ENCODE measurements at regions not wholly inside any gene's neighbourhood (a gene's known extent, or its start where the extent isn't known, plus 50 kb on each side); places are given as distances from the start of the nearest gene placed in this dataset. TPM values are rescaled to one million over a fixed set of nuclear protein-coding genes. Genes with fewer than 3 reads are reported as not detected.

DNA sequence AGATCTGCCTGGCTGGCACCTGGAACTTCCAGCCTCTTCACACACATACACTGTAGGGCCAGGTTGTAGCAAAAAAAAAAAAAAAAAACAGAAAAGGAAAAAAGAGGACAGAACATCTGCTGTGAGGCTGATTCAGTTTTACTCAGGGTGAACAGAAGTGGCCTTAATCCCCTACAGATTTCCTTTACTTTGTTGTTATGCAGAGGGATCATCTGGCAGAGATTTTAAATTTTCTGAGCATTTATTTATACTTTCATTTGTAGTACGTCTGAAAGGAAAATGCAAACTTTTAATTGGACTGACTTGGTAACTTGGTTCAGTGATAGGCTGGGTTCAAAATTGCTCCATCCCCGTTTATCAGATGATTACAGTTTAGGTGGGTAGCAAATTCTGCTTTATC, 50.8 kb upstream of the PRICKLE1 start:
- no peak overlapping the region for H3K4me3 Mint-ChIP-seq
- no peak overlapping the region for H2AFZ ChIP-seq (ENCODE audit: insufficient read depth, low read depth, low read length, poor library complexity, severe bottlenecking)
- peaks cover 0 to 13% (median 3%) of the 10 kb centered on the region in 7 donors for H3K9me3 Mint-ChIP-seq
- H3K4me1 ChIP-seq (ENCODE audit: control insufficient read depth in 1 of 2, insufficient read depth in 2 of 2, low read length in 2 of 2) = no peaks in the 10 kb centered on the region
- no peaks in the 10 kb centered on the region for H3K79me2 ChIP-seq (ENCODE audit: insufficient read depth, low read length)
- no peaks in the 10 kb centered on the region for H3K36me3 Mint-ChIP-seq
- no peaks in the 10 kb centered on the region for H3K27me3 ChIP-seq (ENCODE audit: control insufficient read depth in 2 of 2, insufficient read depth in 2 of 2, low read length in 2 of 2)
- TF ChIP-seq, protein P1, sequence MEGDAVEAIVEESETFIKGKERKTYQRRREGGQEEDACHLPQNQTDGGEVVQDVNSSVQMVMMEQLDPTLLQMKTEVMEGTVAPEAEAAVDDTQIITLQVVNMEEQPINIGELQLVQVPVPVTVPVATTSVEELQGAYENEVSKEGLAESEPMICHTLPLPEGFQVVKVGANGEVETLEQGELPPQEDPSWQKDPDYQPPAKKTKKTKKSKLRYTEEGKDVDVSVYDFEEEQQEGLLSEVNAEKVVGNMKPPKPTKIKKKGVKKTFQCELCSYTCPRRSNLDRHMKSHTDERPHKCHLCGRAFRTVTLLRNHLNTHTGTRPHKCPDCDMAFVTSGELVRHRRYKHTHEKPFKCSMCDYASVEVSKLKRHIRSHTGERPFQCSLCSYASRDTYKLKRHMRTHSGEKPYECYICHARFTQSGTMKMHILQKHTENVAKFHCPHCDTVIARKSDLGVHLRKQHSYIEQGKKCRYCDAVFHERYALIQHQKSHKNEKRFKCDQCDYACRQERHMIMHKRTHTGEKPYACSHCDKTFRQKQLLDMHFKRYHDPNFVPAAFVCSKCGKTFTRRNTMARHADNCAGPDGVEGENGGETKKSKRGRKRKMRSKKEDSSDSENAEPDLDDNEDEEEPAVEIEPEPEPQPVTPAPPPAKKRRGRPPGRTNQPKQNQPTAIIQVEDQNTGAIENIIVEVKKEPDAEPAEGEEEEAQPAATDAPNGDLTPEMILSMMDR (IDR thresholded peaks at IDR 0.05) = no peak
- H3K9ac ChIP-seq (ENCODE audit: insufficient read depth, low read length, poor library complexity, severe bottlenecking) = no peak overlapping the region
- H3K27ac ChIP-seq (ENCODE audit: low read depth in 1 of 2, low read length in 2 of 2) = no peak overlapping the region
- WGBS (ENCODE audit: insufficient coverage) = no CpG with 5 or more reads among the region's 2 CpGs
- H3K27me3 Mint-ChIP-seq (ENCODE audit: low read depth in 3 of 3) = peaks cover 0 to 2% (median 0%) of the 10 kb centered on the region in 3 donors
- H3K27ac Mint-ChIP-seq = no peak overlapping the region
- no peaks in the 10 kb centered on the region for H3K36me3 ChIP-seq (replicated peaks in 1 of 2; ENCODE audit: control insufficient read depth in 1 of 2, insufficient read depth in 2 of 2, low read length in 2 of 2)
- H4K20me1 ChIP-seq (ENCODE audit: insufficient read depth, low read length) = no peaks in the 10 kb centered on the region
- no peaks in the 10 kb centered on the region for H3K9me3 ChIP-seq (replicated peaks in 1 of 2; ENCODE audit: control insufficient read depth in 1 of 2, insufficient read depth in 1 of 2, low read length in 2 of 2)
- DNase-seq = no peak
- peaks cover 3% of the 10 kb centered on the region for H3K4me1 Mint-ChIP-seq
- H3K4me2 ChIP-seq (replicated peaks; ENCODE audit: extremely low read depth, low read length, poor library complexity, severe bottlenecking) = no peak overlapping the region
- intact Hi-C loops (cut with micrococcal nuclease) = no loop called here
- no peak overlapping the region for H3K4me3 ChIP-seq (replicated peaks in 1 of 3; ENCODE audit: low read depth in 2 of 3, low read length in 3 of 3)

DNA sequence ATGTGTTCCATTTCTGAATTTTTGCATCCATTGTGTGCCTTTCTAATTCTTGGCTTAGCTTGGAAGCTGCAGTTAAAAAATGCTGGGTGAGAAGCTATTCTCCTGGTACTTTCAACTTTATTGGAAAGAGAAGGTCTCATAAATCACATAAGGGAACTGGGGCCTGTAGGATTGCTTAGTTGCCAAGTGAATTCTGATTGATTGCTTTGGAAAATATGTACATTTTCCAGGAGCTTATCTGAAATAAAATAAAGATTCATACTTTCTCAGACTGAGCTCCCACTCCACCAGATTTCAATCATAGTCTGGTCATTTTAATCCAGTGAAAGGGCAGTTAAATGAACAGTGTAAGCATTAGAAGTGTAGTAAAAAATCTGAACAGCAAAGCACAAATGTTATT, 50.0 kb upstream of the PRICKLE1 start:
- H3K27me3 Mint-ChIP-seq (ENCODE audit: low read depth in 3 of 3) = peaks cover 0 to 2% (median 0%) of the 10 kb centered on the region in 3 donors
- H3K4me1 Mint-ChIP-seq = peaks cover 3% of the 10 kb centered on the region
- H3K9me3 ChIP-seq (replicated peaks in 1 of 2; ENCODE audit: control insufficient read depth in 1 of 2, insufficient read depth in 1 of 2, low read length in 2 of 2) = no peaks in the 10 kb centered on the region
- no peaks in the 10 kb centered on the region for H3K36me3 ChIP-seq (replicated peaks in 1 of 2; ENCODE audit: control insufficient read depth in 1 of 2, insufficient read depth in 2 of 2, low read length in 2 of 2)
- no peak overlapping the region for H3K4me3 ChIP-seq (replicated peaks in 1 of 3; ENCODE audit: low read depth in 2 of 3, low read length in 3 of 3)
- no peaks in the 10 kb centered on the region for H3K27me3 ChIP-seq (ENCODE audit: control insufficient read depth in 2 of 2, insufficient read depth in 2 of 2, low read length in 2 of 2)
- no peak overlapping the region for H2AFZ ChIP-seq (ENCODE audit: insufficient read depth, low read depth, low read length, poor library complexity, severe bottlenecking)
- TF ChIP-seq, protein P1 (IDR thresholded peaks at IDR 0.05) = no peak
- H3K27ac Mint-ChIP-seq = no peak overlapping the region
- intact Hi-C loops (cut with micrococcal nuclease) = no loop called here
- H3K9me3 Mint-ChIP-seq = peaks cover 0 to 13% (median 3%) of the 10 kb centered on the region in 7 donors
- H3K4me2 ChIP-seq (replicated peaks; ENCODE audit: extremely low read depth, low read length, poor library complexity, severe bottlenecking) = no peak overlapping the region
- no peak overlapping the region for H3K9ac ChIP-seq (ENCODE audit: insufficient read depth, low read length, poor library complexity, severe bottlenecking)
- H4K20me1 ChIP-seq (ENCODE audit: insufficient read depth, low read length) = no peaks in the 10 kb centered on the region
- no peak overlapping the region for H3K4me3 Mint-ChIP-seq
- no peaks in the 10 kb centered on the region for H3K79me2 ChIP-seq (ENCODE audit: insufficient read depth, low read length)
- no peak for DNase-seq
- H3K4me1 ChIP-seq (ENCODE audit: control insufficient read depth in 1 of 2, insufficient read depth in 2 of 2, low read length in 2 of 2) = no peaks in the 10 kb centered on the region
- no peak overlapping the region for H3K27ac ChIP-seq (ENCODE audit: low read depth in 1 of 2, low read length in 2 of 2)
- no peaks in the 10 kb centered on the region for H3K36me3 Mint-ChIP-seq

Small RNAs in the stretch of these regions (small RNA-seq; reads per million reads assigned to genes)
- gene MRPS36P5 (ENCODE audit: insufficient read length, low read depth) = not detected
- not detected for gene RPS27P21 (ENCODE audit: insufficient read length, low read depth)
